Erythroblast (primary cell): ENCODE measurements at regions not wholly inside any gene's neighbourhood (a gene's known extent, or its start where the extent isn't known, plus 50 kb on each side); places are given as distances from the start of the nearest gene placed in this dataset.

Experiments used
- DNase-seq, 2 experiments: peaks; one replicate each; lab custom pipeline; 2025; lab: John Stamatoyannopoulos, UW
- GATA1 ChIP-seq: IDR thresholded peaks from 2 replicates; pipeline ENCODE4 v1.6.1; 2011; ENCODE audit warnings: low read depth, mild to moderate bottlenecking, control low read depth, low read length, moderate library complexity
- POLR2A ChIP-seq: IDR thresholded peaks from 2 replicates; pipeline ENCODE4 v1.6.1; 2011; ENCODE audit warnings: mild to moderate bottlenecking, low read length

GRCh38 chr10:36302086-36302485 is 660.0 kb upstream of the FZD8 start:
- no peak for TF ChIP-seq POLR2A
- no peak for TF ChIP-seq GATA1
- no peak for DNase-seq

DNA sequence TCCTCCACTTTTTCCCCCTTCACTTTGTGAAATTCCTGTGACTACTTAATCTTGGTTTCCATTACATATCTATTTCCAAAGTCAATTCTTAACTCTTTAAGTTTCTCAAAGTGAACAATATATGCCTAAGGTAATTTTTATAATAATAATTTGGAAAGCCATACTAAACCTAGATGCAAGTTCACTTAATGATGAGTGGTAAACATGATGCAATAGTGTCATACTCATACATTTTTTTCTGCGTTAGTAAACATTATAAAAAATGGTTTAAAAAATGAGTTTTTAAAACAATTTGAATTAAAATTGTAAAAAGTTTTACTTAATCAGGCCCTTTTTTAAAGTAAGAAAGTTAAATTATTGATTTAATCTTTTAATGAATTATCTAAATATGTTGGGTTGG is 659.4 kb upstream of the FZD8 start:
- no peak for DNase-seq
- TF ChIP-seq GATA1 (no peak), POLR2A (no peak)

GRCh38 chr10:36301139-36301538 is 659.0 kb upstream of the FZD8 start:
- no peak for DNase-seq
- TF ChIP-seq POLR2A (no peak), GATA1 (no peak)

GRCh38 chr10:36283827-36284226 is 641.7 kb upstream of the FZD8 start:
- TF ChIP-seq POLR2A (no peak), GATA1 (no peak)

GRCh38 chr10:36281831-36282331 is 639.8 kb upstream of the FZD8 start:
- TF ChIP-seq POLR2A, result no peak
- no peak for TF ChIP-seq GATA1
- DNase-seq, result no peak

More at GRCh38 chr10:36283827-36284226, 641.7 kb upstream of the FZD8 start:
- no peak for DNase-seq

GRCh38 chr10:36280890-36281499 is 638.9 kb upstream of the FZD8 start:
- DNase-seq, result no peak
- no peak for TF ChIP-seq POLR2A
- TF ChIP-seq GATA1, result no peak

GRCh38 chr10:36280321-36280741 is 638.2 kb upstream of the FZD8 start:
- no peak for DNase-seq
- TF ChIP-seq GATA1, result no peak

DNA sequence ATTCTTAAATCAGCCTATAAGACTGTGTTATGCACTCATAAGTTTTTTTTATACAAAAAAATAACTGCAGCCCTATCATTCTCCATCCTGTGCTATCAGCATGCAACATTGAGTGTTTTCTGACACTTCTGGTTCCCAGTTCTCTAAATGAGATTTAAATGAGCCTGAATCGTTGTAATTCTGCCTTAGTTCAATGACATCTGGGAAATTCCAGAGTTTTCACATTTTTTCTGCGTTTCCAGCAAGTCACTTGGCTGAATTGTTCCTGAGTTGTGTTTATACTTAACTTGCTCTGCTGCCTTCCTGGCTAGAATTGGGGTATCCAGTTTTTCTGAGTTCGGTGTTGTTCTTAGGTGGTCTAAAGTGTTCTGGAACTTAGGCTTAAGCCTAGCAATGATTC is 636.1 kb upstream of the FZD8 start:
- TF ChIP-seq GATA1, result no peak
- no peak for TF ChIP-seq POLR2A
- DNase-seq, result no peak

DNA sequence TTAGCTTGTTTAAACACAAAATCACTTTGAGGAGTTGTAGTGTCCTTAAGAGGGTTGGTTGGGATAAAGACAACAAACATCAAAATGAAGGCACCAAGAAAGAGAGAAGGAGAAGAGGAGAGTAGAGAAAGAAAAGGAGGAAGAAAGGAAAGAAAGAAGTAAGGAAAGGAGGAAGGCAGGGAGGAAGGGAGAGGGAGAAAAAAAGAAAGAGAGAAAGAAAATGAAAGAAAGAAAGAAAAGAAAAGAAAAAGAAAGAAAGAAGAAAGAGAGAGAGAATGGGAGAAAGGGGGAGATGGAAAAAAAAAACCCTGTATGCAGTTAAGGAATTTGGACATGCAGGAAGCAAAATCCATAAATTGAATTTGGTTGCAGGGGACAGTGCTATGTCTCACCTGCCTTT is 635.4 kb upstream of the FZD8 start:
- DNase-seq, result no peak
- TF ChIP-seq GATA1, result no peak
- TF ChIP-seq POLR2A, result no peak

- DNase-seq, result no peak
- no peak for TF ChIP-seq GATA1
- TF ChIP-seq POLR2A, result no peak
These were observed 629.7 kb upstream of the FZD8 start for GRCh38 chr10:36271627-36272340.

GRCh38 chr10:36269222-36269621 is 627.1 kb upstream of the FZD8 start:
- TF ChIP-seq GATA1, result no peak
- TF ChIP-seq POLR2A, result no peak
- DNase-seq, result no peak

- TF ChIP-seq POLR2A, result no peak
- no peak for TF ChIP-seq GATA1
- DNase-seq, result no peak
These were observed 624.8 kb upstream of the FZD8 start for GRCh38 chr10:36266923-36267322.

- no peak for TF ChIP-seq POLR2A
- no peak for TF ChIP-seq GATA1
- no peak for DNase-seq
These were observed 623.6 kb upstream of the FZD8 start for GRCh38 chr10:36265741-36266140.

GRCh38 chr10:36263871-36264270 is 621.8 kb upstream of the FZD8 start:
- DNase-seq, result no peak
- TF ChIP-seq GATA1, result no peak
- TF ChIP-seq POLR2A, result no peak
